ENCODE measurements at regions not wholly inside any gene's neighbourhood (a gene's known extent, or its start where the extent isn't known, plus 50 kb on each side); places are given as distances from the start of the nearest gene placed in this dataset.
"Not testable (repeated sequence)": the region's sequence is repeated elsewhere in the genome, so short reads cannot be mapped to it uniquely, and the experiment has no call there.

GRCh38 chr11:11755871-11756270, 85.9 kb upstream of the USP47 start:
- no peak for DNase-seq

- DNase-seq: no peak
These were observed 89.1 kb upstream of the USP47 start for GRCh38 chr11:11752679-11753078.

DNA sequence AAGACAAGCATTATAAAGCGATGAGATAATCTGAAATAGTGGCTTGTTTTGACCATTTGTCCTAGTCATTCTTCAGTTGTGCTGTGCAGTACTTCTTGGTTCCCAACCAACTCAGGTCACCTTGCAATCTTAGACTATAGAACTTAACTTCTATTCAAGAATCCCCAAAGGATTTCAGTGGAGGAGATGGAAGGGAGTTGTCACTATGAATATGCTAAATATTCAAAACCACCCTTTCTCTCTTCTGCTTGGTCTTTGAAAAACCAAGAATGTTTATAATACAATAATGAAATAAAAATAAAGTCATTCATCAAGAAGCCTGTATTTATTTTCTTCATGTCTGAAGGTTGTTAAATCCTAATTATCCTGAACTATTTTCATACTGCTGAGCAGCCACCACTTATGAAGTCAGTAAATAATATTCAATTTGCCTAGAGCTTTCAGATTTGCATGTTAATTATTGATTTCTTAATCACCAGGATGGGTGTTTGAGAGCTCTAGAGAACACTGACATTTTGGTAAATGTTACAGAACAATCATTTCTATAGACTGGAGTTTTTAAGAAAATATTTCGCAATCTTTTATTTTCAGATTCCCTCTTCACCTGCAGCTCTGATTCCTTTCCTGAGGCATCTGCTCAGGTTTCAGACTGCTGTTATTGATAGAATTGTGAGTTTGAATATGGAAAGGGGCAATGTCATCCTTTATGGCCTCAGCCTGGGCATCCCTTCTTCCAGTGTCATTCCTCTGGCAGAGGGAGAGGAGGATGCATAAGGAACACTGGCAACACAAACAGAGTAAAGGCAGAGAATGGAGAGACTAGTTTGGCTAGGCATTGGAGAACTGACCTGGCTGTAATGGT, 91.5 kb upstream of the USP47 start:
- DNase-seq: no peak

DNA sequence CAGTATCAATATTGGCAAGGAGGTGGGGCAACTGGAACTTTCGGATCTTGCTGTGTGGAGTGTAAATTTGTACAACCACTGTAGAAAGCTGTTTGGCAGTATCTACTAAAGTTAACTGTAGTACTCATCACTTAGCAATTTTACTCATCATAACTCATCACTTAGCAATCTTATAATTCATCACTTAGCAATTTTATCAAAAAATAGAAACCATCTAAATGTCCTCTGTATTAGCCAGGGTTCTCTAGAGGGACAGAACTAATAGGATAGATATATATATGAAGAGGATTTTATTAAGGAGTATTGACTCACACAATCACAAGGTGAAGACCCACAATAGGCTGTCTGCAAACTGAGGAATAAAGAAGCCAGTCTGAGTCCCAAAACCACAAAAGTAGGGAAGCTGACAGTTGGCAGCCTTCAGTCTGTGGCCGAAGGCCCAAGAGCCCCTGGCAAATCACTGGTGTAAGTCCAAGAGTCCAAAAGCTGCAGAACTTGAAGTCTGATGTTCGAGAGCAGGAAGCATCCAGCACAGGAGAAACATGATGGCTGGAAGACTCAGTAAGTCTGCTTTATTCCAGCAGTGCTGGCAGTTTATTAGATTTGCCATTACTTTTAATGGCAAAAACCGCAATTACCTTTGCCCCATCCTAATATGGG, 92.9 kb upstream of the USP47 start:
- DNase-seq: no peak

- no peak for DNase-seq
These were observed 94.2 kb upstream of the USP47 start for GRCh38 chr11:11747570-11747969.

DNA sequence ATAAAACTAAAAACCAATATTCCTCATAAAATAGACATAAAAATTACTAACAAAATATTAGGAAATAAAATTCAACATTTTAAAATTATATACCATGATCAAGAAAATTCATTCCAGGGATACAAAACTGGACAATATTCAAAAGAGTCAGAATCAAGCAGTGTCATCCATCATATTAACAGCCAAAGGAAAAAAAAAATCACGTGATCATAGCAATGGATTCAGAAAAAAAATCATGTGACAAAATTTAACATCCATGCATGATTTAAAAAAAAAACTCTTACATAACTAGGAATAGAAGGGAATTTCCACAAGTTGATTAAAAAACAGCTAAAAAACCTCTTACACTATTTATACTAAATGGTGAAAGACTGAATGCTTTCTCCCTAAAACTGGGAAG, 95.3 kb upstream of the USP47 start:
- DNase-seq: no peak

- DNase-seq: no peak
These were observed 98.6 kb upstream of the USP47 start for GRCh38 chr11:11743216-11743615.

GRCh38 chr11:11742486-11742885, 99.3 kb upstream of the USP47 start:
- no peak for DNase-seq

DNA sequence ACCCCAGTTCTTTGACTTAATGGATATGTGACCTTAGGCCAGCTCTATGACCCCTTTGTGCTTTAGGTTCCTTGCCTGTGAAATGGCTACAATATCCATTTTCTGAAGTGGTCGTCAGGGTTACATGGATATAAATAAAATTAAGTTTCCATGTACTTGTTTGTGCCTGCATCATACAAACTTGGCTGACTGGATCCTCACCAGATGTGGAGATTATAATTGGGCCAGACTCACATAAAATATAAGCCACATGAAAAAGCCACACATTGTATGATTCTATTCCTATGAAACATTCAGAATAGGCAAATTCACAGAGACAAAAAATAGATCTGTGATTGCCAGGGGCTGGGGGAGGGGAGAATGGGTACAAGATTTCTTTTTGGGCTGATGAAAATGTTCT, 100.9 kb upstream of the USP47 start:
- no peak for DNase-seq

- no peak for DNase-seq
These were observed 101.6 kb upstream of the USP47 start for GRCh38 chr11:11740073-11740702.

GRCh38 chr11:11738370-11738769, 103.4 kb upstream of the USP47 start:
- no peak for DNase-seq

DNA sequence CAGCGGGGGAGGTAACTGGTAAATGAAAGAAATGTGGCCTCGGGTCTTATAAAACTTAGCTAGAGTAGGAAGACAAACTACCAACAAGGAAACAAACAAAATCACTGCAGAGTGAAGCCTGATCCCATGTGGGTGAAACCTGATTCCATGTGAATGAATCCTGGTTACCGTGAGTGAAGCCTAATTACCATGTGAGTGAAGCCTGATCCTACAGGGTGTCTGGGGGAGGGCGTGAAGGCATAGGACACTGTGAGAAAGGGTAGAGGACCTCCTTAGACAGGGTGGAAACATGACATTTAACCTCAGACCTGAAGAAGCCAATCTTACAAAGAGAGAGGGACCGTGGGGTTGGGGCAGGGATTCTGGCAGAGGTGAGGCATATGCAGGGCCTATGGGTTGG, 106.2 kb upstream of the USP47 start:
- DNase-seq: no peak

GRCh38 chr11:11733246-11733747, 108.5 kb upstream of the USP47 start:
- no peak for DNase-seq

- DNase-seq: no peak
These were observed 109.7 kb upstream of the USP47 start for GRCh38 chr11:11732116-11732515.

- no peak for DNase-seq
These were observed 109.7 kb upstream of the GALNT18 start for GRCh38 chr11:11731311-11732083.

- DNase-seq: no peak
These were observed 106.6 kb upstream of the GALNT18 start for GRCh38 chr11:11728386-11728785.

DNA sequence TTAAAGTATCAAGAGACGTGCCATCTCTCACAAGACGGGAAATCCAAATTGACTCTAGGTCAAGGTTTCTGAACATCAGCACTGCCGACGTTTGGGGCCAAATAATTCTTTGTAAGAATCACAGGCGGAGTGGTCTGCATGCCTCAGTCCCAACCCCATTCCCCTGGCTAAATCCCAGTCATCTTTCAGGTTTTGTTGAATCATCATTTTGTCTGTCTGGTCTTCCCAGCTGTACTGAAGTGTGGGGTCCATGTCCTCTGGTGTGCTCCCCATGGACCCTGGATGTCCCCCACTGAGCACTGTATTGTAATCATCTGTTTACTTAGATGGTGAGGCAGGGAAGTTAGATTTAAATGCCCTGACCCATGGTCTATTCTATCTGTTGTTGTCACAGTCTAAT, 103.6 kb upstream of the GALNT18 start:
- DNase-seq: no peak

GRCh38 chr11:11724994-11725393, 103.2 kb upstream of the GALNT18 start:
- no peak for DNase-seq

DNA sequence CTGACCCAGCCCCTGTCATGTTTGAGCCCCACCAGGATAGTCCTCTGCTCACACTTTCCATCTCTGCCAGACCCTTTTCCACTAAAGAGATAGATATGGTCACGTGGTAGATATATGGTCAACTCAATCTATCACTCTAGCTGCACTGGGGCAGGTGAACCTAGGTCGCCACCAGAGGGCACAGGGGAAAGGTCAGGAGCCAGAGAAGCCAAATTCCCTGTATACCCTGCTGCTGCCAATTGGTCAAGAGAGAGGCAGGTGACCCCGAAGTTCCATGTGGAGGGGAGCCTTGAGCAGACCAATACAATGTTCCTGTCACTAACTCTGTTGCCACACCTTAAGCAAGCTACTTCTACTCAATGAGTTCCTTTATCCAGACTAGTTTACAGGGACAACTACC, 101.1 kb upstream of the GALNT18 start:
- no peak for DNase-seq

GRCh38 chr11:11722246-11722645, 100.4 kb upstream of the GALNT18 start:
- no peak for DNase-seq

GRCh38 chr11:11718511-11718910, 96.7 kb upstream of the GALNT18 start:
- DNase-seq: no peak

DNA sequence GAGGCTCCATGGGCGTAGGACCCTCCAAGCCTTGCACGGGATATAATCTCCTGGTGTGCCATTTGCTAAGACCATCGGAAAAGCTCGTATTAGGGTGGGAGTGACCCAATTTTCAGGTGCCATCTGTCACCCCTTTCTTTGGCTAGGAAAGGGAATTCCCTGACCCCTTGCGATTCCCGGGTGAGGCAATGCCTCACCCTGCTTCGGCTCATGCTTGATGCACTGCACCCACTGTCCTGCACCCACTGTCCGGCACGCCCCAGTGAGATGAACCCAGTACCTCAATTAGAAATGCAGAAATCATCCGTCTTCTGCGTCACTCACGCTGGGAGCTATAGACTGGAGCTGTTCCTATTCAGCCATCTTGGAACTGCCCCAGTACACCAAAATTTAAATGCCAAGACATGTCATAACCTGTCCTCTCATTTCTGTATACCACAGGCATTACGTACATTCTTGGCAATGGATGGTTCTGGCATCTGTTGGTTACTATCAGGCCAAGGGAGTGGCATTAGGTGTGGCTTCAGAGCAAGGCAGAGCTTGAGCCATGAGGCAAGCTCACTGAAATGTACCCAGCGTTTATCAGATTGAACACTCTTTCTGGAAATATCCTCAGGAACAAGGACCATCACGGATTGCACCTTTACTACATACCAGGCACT, 95.4 kb upstream of the GALNT18 start:
- no peak for DNase-seq

- DNase-seq: not testable (repeated sequence)
These were observed 93.3 kb upstream of the GALNT18 start for GRCh38 chr11:11715075-11715474.

All from OCI-M1 (cell line).